GM23248 (cell line): ENCODE measurements at regions not wholly inside any gene's neighbourhood (a gene's known extent, or its start where the extent isn't known, plus 50 kb on each side); places are given as distances from the start of the nearest gene placed in this dataset.

Source experiments
- EZH2 ChIP-seq: fragments of 200-600 bp; sonication (generic); IDR thresholded peaks from 2 replicates; pipeline ENCODE4 v1.6.1; 2018; ENCODE audit warnings: antibody characterized with exemption, mild to moderate bottlenecking; ENCODE audit not compliant: insufficient read depth, poor library complexity, severe bottlenecking
- EZH2phosphoT487 ChIP-seq: fragments of 200-600 bp; sonication (generic); IDR thresholded peaks from 2 replicates; pipeline ENCODE4 v1.6.1; 2018; ENCODE audit warnings: antibody characterized with exemption, moderate library complexity, mild to moderate bottlenecking, low read depth; ENCODE audit not compliant: insufficient read depth

DNA sequence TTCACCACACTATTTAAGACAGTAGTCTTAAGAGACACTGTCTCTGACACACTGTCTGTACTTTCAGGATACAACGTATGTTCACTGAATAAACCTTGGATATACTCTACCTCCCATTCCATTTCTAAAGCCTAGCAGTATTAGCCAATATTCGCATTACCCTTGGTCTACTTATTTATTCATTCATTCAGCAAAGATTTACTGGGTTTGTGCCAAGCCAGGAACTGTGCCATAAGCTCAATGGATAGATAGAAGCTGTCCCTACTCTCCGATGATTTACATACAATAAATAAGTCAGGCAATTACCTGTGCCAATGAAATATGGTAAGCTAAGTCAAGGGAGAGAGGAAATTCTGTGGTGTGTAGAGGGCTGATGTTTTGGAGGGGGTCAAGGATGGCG lies 195.2 kb upstream of the RAB4A start:
- TF ChIP-seq EZH2phosphoT487 (no peak), EZH2 (no peak)
